Glomerular visceral epithelial cell (primary cell): ENCODE measurements at regions not wholly inside any gene's neighbourhood (a gene's known extent, or its start where the extent isn't known, plus 50 kb on each side); places are given as distances from the start of the nearest gene placed in this dataset.

Experiments
- DNase-seq: peaks from one replicate; pipeline ENCODE4 v3.0.0-alpha.2; 2016; ENCODE audit errors: extremely low spot score

DNA sequence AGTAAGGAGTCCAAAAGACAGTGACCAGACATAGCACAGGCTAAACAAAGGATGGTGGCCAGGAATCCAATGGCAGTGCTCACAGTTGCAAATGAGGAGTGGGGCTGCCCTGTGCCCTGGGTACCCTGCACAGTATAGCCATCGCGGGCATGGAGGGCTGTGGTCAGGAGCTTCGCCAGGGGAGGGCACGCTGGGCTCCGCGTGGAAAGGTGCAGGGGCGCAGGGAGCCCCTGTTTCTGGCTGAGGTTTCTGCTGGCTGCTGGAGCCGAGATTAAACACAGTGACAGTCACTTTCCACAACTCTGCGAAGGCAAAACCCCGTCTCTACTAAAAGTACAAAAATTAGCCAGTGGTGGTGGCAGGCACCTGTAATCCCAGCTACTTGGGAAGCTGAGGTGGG is 194.7 kb downstream of the GALR1 start:
- no peak for DNase-seq

DNA sequence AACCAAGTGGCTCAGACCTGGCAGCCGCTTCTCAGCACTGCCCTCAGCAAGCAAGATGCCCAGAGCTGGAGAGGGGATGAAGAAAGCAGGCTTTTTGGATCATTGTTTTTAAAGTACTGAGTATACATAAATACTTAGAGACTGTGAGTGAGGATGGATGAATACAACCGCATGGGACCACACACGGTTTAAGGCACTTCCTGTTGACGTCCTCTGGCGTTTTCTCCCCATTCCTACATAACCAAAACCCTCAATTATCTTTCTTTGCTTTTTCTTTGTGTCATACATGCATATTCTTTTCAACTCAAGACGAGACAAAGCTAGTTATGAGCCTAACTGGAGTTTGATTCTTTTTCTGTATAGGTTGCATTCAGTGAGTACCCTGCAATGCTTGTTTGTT is 198.4 kb downstream of the GALR1 start:
- no peak for DNase-seq

DNA sequence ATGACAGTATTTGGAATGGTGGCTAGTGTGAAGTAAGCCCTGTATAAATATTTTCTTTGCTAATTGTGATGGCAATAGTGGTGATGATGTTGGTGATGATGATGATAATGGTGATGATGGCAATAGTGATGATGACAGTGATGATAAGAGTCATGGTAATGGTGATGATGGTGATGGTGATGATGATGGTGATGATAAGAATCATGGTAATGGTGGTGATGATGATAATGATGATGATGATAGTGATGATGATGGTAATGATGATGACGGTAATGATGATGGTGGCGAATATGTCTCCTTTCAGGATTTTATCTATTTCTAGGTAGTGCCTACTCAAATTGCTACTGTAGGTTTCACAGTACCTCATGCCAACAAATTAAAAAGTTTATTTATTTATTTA is 205.4 kb downstream of the GALR1 start:
- no peak for DNase-seq

DNA sequence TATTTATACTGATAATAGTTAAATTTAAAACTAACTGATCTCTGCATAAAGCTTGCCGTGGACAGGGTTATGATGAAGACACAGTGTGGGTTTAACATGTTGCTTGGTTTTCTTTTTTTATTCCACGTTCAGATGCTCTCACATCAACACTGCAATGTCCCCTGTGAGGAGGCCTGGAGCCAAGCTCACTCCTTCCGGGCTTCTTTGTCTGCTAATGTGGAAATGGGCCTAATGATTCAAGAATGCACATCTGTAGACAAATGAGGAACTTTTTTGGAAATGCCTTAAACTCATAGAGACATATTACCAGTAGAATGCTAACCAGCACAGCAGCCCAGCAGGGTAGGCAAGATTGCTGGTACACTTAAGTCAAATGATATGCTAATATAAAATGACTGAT is 208.0 kb downstream of the GALR1 start:
- no peak for DNase-seq

DNA sequence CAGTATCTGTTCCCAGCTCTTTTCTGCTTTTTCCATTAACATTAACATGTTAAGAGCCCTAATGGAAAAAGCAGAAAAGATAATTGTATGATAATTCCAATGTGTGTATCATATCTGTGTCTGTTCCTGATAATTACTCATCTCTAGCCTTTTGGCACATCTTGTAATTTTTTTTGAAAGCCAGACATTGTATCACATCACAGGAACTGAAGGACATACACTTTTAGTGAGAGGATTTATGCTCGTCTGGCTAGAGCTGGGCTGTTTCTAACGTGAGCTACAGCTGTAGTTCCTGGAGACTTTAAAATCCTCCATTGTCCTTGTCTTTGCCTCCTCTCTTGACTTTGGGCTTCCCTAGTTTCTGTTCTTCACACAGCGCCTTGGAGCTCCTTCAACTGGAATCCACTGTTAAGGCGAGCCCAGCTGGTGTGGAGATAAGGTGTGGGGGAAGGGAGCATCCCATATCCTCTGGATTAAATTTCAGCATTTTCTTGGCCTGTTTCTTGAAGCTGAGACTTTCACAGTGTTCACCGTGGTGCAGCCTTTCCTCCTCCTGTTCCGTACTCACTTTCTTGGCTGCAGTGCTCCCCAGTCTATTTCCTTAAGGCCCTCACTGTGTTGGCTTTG is 211.5 kb downstream of the GALR1 start:
- no peak for DNase-seq

DNA sequence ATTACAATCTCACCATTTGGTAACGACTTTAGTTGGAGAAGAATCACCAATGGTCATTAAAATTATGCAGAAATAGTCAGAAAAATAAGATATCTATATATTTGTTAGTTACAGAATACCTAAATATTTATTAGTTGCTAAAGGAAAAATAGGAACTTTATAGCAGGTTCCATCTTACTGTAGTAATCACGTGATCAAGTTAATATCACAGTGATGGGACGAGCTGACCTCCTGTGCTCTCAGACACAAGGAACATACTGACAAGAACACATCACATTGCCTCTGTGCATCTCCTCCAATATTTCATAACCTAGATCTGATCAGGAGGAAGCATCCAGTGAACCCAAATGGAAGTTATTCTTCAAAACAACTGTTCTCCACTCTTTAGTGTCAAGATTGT is 215.3 kb downstream of the GALR1 start:
- no peak for DNase-seq

DNA sequence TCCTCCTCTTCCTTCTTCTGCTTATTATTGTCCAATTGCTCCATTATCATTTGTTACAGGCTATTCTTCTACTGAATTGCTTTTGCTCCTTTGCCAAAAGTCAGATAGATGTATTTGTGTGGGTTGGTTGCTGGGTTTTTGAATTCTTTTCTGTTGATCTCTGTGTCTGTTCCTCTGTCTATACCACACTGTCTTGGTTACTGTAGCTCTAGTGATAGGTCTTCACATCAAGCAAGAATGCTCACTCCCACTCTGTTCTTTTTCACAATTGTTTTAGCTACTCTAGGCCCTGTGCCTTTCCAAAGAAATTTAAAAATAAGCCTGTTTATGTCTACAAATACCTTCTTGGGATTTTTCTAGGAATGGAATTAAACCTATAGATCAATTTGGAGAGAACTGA is 217.2 kb downstream of the GALR1 start:
- DNase-seq, result no peak

DNA sequence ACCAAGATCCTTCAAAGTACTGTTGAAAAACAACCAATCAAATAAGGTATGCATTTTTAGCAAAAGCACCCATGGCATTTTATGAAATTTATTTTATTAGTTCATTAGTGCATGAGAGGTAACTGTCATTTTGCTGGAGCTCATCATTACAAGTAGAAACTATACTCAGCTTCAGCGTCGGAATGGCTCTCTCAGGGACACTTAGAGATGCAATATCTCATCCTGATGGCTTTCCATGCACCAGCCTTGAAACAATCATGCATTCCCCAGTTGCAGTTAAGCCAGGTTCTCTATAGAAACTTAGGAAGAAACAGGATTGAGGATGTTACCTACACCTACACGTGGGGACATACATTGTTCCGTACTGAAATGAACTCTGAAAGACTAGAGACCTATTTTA is 219.5 kb downstream of the GALR1 start:
- no peak for DNase-seq

DNA sequence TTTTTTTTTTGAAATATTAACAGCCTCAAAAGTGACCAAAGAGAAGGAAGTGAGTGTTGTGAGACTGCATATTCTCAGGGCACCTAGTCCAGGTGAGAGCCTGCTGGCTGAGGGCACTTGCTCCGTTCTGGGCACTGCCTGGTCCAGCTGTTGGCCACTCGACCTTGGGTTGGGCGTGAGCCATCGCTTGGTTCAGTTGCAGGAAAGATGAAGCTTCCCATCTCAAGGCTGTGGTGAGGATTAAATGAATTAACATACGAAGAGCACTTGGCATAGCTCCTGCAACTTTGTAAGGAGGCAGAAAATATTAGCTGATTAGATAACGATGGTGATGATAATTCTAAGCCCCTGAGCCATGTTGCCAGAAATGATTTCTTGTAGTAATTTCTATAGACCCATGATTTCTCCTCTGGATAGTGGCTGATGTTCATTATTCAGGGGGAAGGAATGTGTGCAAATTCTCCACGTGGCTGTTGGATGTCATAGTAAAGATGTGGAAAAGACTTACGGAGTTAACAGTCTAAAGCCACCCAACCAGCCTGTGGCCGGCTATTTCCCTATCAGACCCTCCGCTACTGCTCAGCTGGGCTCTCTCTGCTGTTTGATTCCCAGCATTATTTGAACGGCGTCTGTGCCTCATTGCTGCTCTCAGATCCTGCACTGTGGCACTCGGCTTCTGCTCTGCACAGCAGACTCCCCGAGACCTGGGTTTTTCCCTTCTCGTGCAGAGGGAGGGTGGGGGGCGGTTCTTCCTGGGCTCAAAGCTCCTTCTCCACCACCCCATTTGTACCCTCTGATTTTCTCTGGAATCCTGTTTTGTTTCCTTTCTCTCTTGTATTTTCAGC is 221.1 kb downstream of the GALR1 start:
- no peak for DNase-seq

DNA sequence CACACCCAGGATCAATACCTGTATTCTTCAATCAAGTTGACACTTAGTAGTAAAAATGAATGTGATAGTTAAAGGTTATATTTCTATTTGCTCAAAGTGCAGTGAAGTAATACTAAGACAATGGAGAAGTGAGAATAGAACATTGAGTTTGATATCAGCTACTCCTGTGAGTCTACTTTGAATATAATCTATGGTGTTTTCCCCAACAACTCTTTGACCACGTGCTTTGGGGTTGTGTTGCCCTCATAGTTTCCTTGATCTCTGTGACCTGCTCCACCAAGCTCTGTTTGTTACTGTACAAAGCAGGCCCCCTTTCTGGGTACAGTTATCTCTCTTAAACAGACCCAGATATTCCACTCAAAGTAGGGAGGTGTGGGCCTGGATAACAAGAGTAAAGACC is 222.9 kb downstream of the GALR1 start:
- no peak for DNase-seq

DNA sequence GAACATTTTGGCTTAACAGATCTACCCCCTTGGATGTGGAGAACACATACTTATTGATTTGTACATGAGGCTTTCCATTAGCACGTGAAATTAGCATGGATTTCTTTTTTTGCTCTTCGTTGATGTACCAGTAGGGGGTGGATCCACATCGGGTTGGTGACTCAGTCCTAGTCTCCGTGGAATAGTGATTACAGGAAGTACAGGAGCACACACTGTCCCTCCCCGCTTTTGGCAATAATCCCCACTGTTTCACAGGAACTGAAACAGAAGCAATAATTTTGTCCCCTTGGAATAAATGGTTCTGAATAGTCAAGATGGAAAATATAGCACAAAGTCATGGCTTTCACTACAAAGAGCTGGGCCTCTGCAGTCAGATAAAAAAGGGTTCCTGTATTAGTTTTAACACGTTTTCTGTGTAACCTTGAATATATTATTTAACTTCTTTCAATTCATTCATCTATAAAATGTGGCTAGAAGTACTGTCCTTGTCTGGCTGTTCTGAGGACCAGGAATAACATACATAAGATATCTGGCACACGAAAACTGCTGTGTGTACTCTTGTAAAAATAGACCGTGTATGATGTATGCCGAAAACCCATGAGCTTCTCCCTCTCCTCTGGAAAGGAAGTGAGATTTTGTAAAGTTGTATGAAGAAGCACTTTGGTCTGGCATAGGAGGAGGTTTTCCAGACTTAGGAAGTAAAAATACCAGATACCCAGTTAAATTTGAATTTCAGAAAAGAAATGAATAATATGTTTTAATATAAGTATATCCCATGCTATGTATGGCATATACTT is 229.2 kb downstream of the GALR1 start:
- DNase-seq, result no peak

DNA sequence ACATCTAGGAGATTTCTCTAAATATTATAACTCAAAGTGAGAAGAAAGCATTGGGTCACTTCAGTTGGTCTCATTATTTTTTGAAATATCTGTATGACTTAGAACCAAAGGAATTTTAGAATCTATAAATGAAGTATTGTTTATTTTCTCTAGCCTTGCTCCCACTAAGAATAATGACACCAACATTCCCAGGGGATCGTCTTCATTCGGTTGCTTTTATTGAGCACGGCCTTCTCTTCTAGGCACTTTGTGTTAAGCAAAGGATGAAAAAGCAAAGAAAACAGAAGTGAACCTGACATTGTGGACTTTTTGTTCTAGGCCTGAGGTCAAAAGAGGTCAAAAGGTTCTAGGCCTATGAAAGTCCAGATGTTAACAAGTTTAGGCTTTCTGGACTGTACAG is 231.9 kb downstream of the GALR1 start:
- no peak for DNase-seq

DNA sequence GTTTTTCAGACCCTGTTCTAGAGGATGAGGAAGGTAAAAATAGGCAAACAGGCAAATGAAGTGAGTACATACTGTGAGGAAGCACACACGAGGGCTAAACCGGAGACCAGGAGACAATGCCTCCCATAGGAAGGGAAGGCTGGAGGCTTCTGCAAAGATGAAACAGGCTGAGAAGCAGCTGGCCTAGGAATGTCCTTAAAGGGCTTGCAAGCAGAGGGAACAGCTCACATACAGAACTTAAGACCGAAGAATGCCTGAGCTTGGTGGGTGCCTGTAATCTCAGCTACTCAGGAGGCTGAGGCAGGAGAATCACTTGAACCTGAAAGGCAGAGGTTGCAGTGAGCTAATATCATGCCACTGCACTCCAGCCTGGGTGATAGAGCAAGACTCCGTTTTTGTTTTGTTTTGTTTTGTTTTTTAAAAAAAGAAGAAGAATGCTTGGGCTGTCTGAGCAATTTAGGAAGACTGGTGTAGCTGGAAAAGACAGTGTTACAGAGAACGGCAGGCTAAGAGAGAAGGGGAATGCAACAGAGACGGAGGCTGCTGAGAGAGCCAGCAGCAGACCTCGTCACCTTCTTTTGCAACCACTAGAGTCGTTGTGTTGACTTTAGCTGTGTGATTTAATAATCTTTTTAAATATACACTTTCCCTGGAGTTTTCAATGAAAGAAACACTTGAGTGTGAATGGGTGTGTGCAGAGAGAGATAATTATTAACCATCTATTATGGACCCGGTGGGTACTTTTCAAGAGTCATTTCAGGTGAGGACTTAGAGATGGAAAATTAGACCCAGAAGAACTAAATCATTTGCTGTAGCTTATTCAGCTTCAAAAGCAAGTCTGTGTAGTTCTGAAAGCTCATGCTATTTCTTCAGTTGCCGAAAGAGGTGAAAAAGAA is 232.8 kb downstream of the GALR1 start:
- no peak for DNase-seq

DNA sequence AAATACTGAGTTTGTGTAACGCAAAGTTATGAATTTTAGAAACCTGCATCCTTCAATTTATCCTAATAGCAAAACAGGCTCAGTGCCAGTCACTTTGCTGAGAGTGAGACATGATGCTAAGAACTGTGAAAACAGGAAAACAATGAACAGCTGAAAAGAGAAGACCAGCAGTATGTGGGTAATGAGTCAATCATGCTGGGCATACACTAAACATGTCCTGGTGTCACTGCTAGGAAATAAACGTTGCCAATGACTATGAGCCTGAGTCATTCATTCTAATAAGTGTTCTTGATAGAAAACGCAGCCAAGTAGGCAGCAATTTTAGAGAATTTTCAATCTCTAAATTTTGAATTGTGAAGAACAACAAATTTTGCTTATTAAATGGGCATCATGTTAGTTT is 237.3 kb downstream of the GALR1 start:
- no peak for DNase-seq

DNA sequence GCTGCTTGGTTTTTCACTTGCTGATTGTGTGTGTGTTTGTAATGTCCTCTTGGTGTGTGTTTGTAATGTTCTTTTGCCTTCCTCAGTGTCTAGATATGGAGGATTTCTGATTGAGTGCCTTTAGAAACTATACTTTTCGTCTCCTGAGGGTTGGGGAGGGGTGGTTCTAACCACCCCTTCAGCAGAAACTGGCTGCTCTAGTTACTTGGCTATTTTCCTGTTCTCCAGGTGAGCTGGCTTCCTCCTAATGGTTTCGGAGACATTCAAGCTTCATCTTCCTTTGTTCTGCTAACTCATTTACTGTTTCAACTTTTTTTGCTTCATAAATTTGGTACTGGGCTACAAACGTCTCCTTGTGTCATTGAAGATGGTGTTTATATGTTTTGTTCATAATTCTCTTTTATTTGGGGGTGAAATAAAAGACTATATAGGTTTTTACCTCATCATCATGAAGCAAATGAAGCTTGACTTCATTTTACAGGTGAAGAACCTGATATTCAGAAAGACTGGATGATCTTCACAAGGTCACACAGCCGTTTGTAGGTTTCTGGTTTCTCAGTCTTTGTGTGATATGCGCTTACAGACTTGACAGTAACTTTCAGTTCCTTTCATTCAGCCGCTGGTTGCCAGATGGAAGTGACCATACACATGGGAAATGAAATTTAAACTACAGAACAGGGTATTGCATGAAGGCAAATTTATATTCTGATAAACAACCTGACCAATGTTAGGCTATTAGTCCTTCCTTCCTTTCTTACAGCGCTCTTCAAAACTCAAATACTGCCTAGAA is 238.5 kb downstream of the GALR1 start:
- DNase-seq, result no peak

DNA sequence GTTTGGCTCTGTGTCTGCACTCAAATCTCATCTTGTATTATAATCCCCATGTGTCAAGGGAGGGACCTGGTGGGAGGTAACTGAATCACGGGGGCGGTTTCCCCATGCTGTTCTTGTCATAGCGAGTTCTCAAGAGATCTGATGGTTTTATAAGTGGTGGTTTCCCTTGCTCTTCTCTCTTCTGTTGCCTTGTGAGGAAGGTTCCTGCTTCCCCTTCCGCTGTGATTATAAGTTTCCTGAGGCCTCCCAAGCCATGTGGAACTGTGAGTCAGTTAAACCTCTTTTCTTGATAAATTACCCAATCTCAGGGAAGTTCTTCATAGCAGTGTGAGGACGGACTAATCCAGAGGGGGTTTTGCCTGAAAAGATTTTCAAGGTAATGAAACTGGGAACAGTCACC is 245.4 kb downstream of the GALR1 start:
- no peak for DNase-seq

DNA sequence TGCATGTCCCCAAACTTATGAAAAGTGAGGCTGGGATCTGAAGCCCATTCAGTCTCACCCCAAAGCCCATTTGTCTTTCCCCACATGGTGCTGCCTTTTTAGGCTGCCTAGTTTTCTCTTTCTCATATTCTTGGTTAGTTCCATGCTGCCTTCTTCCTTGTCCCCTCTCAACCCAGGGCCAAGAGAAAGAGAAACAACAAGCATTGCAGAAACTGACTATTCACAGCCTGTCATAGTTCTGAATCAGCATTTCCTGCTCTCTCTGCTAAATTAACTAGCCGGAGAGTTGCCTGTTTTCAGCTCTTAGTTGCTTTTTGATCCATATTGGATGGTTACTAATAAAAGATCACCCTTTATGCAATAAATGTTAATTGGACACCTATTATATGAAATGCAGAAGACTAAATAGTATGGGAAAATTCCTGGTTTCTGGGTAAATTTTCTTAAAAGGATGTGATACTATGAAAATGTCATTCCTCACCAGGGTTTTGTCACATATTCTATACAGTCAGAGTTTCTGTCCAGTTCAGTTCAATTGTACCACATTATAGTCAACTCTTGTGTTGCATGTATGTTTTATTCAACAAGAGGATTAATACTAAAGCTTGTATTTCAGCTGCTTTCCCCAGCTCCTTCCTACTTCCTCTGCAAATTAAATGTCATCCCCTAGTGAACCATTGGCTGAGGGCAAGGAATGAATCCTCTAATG is 246.5 kb downstream of the GALR1 start:
- no peak for DNase-seq

DNA sequence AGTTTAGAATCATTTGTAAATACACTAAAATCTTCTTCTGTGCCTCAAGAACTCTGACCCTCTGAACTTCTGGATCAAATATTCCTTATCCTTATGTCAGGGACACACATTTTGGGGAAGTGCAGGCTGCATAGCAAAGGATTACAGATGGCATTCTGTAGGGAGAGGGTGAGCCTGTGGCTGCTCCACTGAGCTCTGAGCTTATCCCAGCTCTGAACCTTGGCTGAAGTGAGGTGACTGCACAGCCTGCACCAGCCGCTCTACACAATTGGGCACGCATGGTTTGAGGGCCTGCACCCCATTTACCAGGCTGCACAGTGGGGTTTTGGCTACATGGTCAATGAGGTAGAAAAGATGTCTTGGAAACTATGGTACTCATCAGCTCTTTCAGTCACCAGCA is 251.6 kb downstream of the GALR1 start:
- DNase-seq, result no peak

DNA sequence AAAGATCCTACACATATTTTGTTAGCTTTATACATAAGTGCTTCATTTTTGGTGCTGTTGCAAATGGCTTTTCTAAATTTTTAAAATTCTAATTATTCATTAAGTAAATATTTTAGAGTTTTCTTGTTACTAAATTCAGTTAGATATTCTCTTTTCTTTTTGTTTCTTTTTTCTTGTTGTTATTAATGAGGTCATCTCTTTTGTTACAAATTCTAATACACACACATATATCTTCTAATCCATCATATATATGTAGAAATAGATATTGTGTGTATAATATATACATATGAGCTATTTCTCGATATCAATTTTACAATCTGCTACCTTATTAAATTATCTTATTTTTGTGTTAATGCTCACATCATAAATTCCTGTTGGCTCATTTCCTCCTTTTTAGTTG is 255.9 kb downstream of the GALR1 start:
- no peak for DNase-seq

DNA sequence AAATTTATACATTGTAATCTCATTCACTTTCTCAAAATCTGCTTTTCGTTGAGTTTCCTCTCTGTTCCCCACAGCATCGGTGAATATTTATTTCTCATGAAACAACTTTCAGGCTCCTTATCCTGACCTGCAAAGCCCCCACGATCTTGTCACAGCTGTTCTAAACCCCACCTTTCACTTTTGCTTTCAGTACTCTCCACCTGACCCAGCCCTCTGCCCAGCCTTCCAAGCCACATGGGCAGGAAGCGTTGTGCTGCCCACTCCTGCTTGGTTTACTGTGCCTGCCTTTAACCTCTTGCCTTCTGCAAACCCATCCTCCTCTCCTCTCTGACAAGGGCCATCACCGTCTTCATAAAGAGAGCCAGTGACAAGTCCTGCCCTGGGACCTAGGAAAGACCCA is 262.5 kb downstream of the GALR1 start:
- no peak for DNase-seq
